Spinal cord (tissue), 9 donors: ENCODE measurements at regions not wholly inside any gene's neighbourhood (a gene's known extent, or its start where the extent isn't known, plus 50 kb on each side); places are given as distances from the start of the nearest gene placed in this dataset.

Experiments used
- DNase-seq, 6 donors: peaks; one replicate each; pipeline versions ENCODE4 v3.0.0 to v3.0.0-alpha.2; 2013 to 2015; ENCODE audit warnings: low spot score in 6 of 6, low read depth in 4 of 6
- H3K27ac ChIP-seq: one replicate; pipeline ENCODE4 v1.5.1; 2013; ENCODE audit warnings: low read depth, low read length, control low read depth
- H3K27me3 ChIP-seq: one replicate; pipeline ENCODE4 v1.6.1; 2013; ENCODE audit warnings: low read length; ENCODE audit not compliant: control insufficient read depth, insufficient read depth
- H3K36me3 ChIP-seq: one replicate; pipeline ENCODE4 v1.6.1; 2013; ENCODE audit warnings: low read length; ENCODE audit not compliant: control insufficient read depth, insufficient read depth
- H3K4me1 ChIP-seq: one replicate; pipeline ENCODE4 v1.6.1; 2013; ENCODE audit warnings: low read length; ENCODE audit not compliant: control insufficient read depth, insufficient read depth
- H3K4me3 ChIP-seq: one replicate; pipeline ENCODE4 v1.5.1; 2013; ENCODE audit warnings: low read depth, low read length, control low read depth
- H3K9me3 ChIP-seq: one replicate; pipeline ENCODE4 v1.6.1; 2013; ENCODE audit warnings: low read length; ENCODE audit not compliant: control insufficient read depth, insufficient read depth
- WGBS: methylation state at CpG from one replicate; pipeline ENCODE4 v1.1.5; 2013; ENCODE audit warnings: missing lambda C conversion rate; ENCODE audit not compliant: insufficient coverage; 5-methylcytosine and 5-hydroxymethylcytosine counted together
- donor health status: healthy.

DNA sequence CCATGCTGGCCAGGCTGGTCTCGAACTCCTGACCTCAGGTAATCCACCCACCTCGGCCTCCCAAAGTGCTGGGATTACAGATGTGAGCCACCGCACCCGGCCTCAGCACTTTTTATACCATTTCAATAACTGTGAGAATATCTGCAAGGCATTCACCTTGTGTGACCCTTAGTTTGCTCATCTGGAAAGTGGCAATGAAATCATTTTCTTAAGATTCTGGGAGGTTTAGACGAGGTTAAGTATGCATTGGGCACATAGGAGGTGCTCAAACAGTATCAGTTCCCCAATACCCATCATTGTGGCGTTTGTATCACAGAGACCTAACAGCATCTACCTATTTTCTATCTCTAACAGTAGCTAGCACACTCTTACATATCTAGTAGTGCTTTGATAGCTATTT is 481.9 kb upstream of the ERCC4 start:
- no peak for DNase-seq
- Histone ChIP-seq H3K4me1 (no peaks in the 10 kb centered on the region), H3K4me3 (no peak overlapping the region), H3K27me3 (no peaks in the 10 kb centered on the region), H3K36me3 (no peaks in the 10 kb centered on the region), H3K9me3 (no peaks in the 10 kb centered on the region), H3K27ac (no peak overlapping the region)
- WGBS: no CpG with 5 or more reads among the region's 6 CpGs

GRCh38 chr16:13439766-13440165 is 480.2 kb upstream of the ERCC4 start:
- DNase-seq: no peak
- Histone ChIP-seq H3K4me3 (no peak overlapping the region), H3K27ac (no peak overlapping the region), H3K4me1 (no peaks in the 10 kb centered on the region), H3K9me3 (no peaks in the 10 kb centered on the region), H3K27me3 (no peaks in the 10 kb centered on the region), H3K36me3 (no peaks in the 10 kb centered on the region)
- 72% methylated on average over 6 of the region's 9 CpGs for whole genome bisulfite sequencing

- DNase-seq: no peak
- 70% methylated on average over 1 of the region's 3 CpGs for WGBS
- Histone ChIP-seq H3K27me3 (no peaks in the 10 kb centered on the region), H3K4me1 (no peaks in the 10 kb centered on the region), H3K4me3 (no peak overlapping the region), H3K27ac (no peak overlapping the region), H3K36me3 (no peaks in the 10 kb centered on the region), H3K9me3 (no peaks in the 10 kb centered on the region)
Measured at GRCh38 chr16:13441675-13442074, 478.3 kb upstream of the ERCC4 start.

DNA sequence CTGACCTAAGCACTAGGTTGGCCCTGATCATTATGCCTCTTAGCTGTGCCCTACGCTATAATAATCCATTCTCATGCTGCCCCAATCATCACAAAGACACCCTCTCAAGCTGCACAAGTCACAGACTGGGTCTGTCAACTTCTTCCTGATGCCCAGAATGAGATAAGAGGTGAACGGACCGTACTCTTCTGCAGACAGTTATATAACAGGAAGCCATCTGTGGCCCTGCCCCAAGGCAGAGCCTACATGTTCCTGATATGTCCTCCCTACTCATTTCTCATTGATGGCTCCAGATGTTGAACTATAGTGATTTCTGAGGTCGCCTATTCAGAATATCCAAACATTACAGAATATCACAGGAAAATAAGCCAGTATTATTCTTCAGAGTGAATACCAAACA is 471.6 kb upstream of the ERCC4 start:
- Histone ChIP-seq H3K4me3 (no peak overlapping the region), H3K27ac (no peak overlapping the region), H3K27me3 (no peaks in the 10 kb centered on the region), H3K9me3 (no peaks in the 10 kb centered on the region), H3K36me3 (no peaks in the 10 kb centered on the region), H3K4me1 (peaks cover under 1% of the 10 kb centered on the region)
- DNase-seq: no peak
- 79% methylated on average over 3 of the region's 4 CpGs for WGBS

- no CpG with 5 or more reads among the region's 2 CpGs for WGBS
- Histone ChIP-seq H3K36me3 (no peaks in the 10 kb centered on the region), H3K27me3 (no peaks in the 10 kb centered on the region), H3K4me3 (no peak overlapping the region), H3K9me3 (no peaks in the 10 kb centered on the region), H3K4me1 (peaks cover 3% of the 10 kb centered on the region), H3K27ac (no peak overlapping the region)
- DNase-seq: peak in 2 of 6 donors; percentile 44 to 45
Measured at GRCh38 chr16:13453325-13453724, 466.6 kb upstream of the ERCC4 start.

DNA sequence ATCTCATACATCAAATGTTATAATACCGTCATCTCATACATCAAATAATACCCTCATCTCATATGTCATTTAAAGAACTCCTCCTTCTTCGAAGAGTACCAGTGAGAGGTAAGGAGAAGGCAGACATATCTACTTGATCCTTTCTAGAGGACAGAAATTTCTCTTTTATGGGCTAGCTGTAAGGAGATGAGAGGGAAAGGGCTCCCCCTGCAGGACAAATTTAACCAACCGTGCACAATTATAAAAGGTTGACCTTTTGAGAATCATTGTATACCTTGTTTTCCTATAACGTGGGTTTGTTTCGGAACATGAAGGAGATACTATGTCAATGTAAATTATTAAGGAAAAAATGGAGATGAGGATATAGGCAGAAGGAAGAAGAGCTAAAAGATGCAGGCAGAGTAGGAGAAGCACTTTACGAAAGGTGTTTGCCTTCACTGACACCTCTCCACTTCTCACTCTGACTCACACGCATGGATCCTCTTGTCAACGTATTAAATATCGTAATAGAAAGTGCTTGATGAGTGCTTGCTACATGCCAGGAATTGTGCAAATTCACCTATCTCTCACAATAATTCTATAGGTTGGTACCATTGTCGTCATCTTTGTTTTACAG is 465.9 kb upstream of the ERCC4 start:
- peak in 3 of 6 donors; percentile 7 to 68 (median 50) for DNase-seq
- Histone ChIP-seq H3K4me3 (no peak overlapping the region), H3K27me3 (no peaks in the 10 kb centered on the region), H3K4me1 (peaks cover 3% of the 10 kb centered on the region), H3K36me3 (no peaks in the 10 kb centered on the region), H3K27ac (no peak overlapping the region), H3K9me3 (no peaks in the 10 kb centered on the region)
- WGBS: no CpG with 5 or more reads among the region's 10 CpGs

GRCh38 chr16:13463619-13464018 is 456.3 kb upstream of the ERCC4 start:
- no peaks in the 10 kb centered on the region for H3K27me3 ChIP-seq

GRCh38 chr16:13471036-13471435 is 448.9 kb upstream of the ERCC4 start:
- Histone ChIP-seq H3K4me1 (no peaks in the 10 kb centered on the region), H3K27ac (no peak overlapping the region), H3K27me3 (no peaks in the 10 kb centered on the region), H3K9me3 (no peaks in the 10 kb centered on the region), H3K4me3 (no peak overlapping the region), H3K36me3 (no peaks in the 10 kb centered on the region)
- peak in 1 of 6 donors; percentile 18 for DNase-seq
- no CpG with 5 or more reads among the region's 4 CpGs for WGBS

More at GRCh38 chr16:13463619-13464018, 456.3 kb upstream of the ERCC4 start:
- Histone ChIP-seq H3K4me1 (no peaks in the 10 kb centered on the region), H3K4me3 (no peak overlapping the region), H3K27ac (no peak overlapping the region), H3K36me3 (no peaks in the 10 kb centered on the region), H3K9me3 (no peaks in the 10 kb centered on the region)
- no peak for DNase-seq
- WGBS: 75% methylated on average over 3 of the region's 5 CpGs

DNA sequence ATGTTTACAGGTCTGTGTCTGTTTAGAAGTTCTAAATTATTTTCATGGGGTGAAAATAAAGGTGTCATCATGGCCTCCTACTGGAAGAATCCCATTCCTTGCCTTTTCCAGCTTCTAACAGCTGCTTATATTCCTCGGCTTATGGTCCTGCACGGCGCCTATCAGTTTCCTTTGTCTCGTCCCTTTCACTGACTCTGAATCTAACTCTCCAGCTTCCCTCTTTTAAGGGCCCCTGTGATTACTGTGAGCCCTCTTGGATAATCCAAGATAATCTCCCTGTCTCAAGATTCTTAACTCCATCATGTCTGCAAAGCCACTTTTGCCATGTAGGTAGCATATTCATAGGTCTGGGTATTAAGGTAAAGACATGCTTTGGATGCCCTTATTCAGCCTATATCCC is 441.0 kb upstream of the ERCC4 start:
- H3K9me3 ChIP-seq: no peaks in the 10 kb centered on the region
- no peak overlapping the region for H3K4me3 ChIP-seq
- no peaks in the 10 kb centered on the region for H3K27me3 ChIP-seq
- DNase-seq: no peak
- 70% methylated on average over 3 of the region's 4 CpGs for WGBS
- H3K4me1 ChIP-seq: no peaks in the 10 kb centered on the region
- H3K27ac ChIP-seq: no peak overlapping the region
- H3K36me3 ChIP-seq: no peaks in the 10 kb centered on the region

- H3K27ac ChIP-seq: no peak overlapping the region
- no peaks in the 10 kb centered on the region for H3K36me3 ChIP-seq
- H3K27me3 ChIP-seq: no peaks in the 10 kb centered on the region
- H3K4me3 ChIP-seq: no peak overlapping the region
- DNase-seq: no peak
- 100% methylated on average over 6 of the region's 7 CpGs for WGBS
- H3K4me1 ChIP-seq: no peaks in the 10 kb centered on the region
- H3K9me3 ChIP-seq: no peaks in the 10 kb centered on the region
Measured at GRCh38 chr16:13479549-13479948, 440.4 kb upstream of the ERCC4 start.
